ENCODE measurements at regions not wholly inside any gene's neighbourhood (a gene's known extent, or its start where the extent isn't known, plus 50 kb on each side); places are given as distances from the start of the nearest gene placed in this dataset.

DNA sequence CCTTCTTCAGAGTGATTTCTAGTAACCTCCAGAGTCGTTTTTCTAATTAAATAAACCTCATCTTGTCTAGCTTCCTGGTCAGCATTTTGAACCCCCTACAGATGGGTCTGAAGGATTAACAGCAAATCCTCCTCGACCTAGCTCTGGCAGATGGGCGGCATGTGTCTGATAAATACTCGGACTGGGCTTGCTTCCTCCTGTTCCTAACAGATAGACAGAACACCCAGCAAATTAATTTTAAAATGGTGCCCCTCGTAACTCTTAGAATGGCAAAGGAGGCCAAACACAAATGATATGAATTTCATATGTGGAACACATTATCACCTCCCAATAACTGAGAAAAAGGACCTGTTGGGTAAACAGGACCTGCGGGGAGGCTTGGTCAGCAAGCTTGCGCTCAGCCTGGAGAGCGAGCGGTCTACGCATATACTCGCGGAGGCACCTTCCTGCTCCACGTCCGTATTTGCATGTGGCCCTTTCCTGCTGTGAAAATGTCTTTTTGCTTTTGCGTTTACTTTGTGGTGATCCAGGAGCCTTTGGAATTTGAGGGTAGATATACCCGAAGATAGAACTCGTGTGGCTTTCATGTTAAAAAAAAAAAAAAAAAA lies 79.6 kb downstream of the OTX2 start:
- no peaks in the 10 kb centered on the region for H3K36me3 ChIP-seq (ENCODE audit: control insufficient read depth in 2 of 2, extremely low read depth in 1 of 2, insufficient read depth in 1 of 2, low read length in 1 of 2)
- H3K4me1 ChIP-seq (ENCODE audit: control insufficient read depth in 1 of 2, extremely low read depth in 1 of 2, insufficient read depth in 2 of 2, low read length in 2 of 2), result no peaks in the 10 kb centered on the region
- Mint-ChIP-seq H3K36me3 (no peaks in the 10 kb centered on the region), H3K9me3 (no peaks in the 10 kb centered on the region), H3K27ac (no peak overlapping the region), H3K27me3 (peaks cover 33 to 38% of the 10 kb centered on the region in 2 donors), H3K4me3 (no peak overlapping the region), H3K4me1 (no peaks in the 10 kb centered on the region)
- no peaks in the 10 kb centered on the region for H3K9me3 ChIP-seq
- no peak overlapping the region for H3K4me3 ChIP-seq (ENCODE audit: control insufficient read depth in 1 of 2, extremely low read depth in 1 of 2, low read length in 1 of 2)
- CTCF ChIA-PET, result no interaction called here
- 13% methylated on average over 6 of the region's 17 CpGs for WGBS (ENCODE audit: insufficient coverage)
- no peak overlapping the region for H3K27ac ChIP-seq (ENCODE audit: low read length)
- H3K27me3 ChIP-seq (replicated peaks in 1 of 2; ENCODE audit: control insufficient read depth in 2 of 2, extremely low read depth in 1 of 2, insufficient read depth in 2 of 2, low read length in 1 of 2), result peaks cover 4 to 22% of the 10 kb centered on the region in 2 experiments
- POLR2A ChIA-PET, result interaction anchor here in 1 of 2 donors (0.5 kb wide), 1 partner anchor 153 kb away, joined by 9 read pairs; no protein-coding TSS in a partner anchor
- DNase-seq, result no peak
- ATAC-seq (replicated peaks in 1 of 4), result no peak

DNA sequence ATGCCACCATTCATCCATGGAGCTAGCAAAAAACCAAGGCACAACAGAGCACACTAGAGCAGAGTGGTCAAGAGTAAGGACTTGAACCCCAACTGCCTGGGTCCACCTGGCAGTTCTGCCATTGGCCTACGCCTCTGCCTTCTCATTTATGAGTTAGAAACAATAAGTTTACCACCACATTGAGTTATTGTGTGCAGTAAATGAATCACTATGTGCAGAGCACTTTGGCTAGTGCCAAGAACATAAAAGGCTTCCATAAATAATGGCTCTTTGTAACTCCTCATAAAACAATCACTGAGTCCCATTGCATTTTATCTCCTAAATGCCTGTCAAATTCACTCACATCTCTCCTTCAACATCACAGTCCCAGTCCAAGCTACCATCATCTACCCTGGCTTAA lies 86.3 kb downstream of the OTX2 start:
- no peak for ATAC-seq (replicated peaks in 1 of 4)
- no peaks in the 10 kb centered on the region for H3K9me3 Mint-ChIP-seq

DNA sequence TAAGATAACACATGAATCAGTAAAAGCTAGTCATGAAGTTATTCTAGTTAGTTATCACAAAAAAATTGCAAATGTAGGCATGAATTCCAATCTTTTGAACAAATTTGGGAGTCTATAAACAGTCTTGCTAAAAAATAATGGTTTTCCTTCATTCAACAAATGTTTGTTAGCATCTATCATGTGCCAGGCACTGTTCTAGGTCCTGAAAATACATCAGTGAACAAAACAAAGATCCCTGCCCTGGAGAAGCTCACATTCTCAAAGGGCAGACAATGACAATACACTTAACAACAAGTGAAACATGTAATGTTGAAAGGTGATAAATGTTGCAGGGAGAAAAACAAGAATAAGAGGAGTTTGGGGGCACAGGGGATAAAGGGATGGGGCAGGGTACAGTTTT lies 86.9 kb downstream of the OTX2 start:
- Histone ChIP-seq H3K27ac (ENCODE audit: low read length) (no peak overlapping the region), H3K36me3 (ENCODE audit: control insufficient read depth in 2 of 2, extremely low read depth in 1 of 2, insufficient read depth in 1 of 2, low read length in 1 of 2) (no peaks in the 10 kb centered on the region), H3K9me3 (no peaks in the 10 kb centered on the region), H3K4me1 (ENCODE audit: control insufficient read depth in 1 of 2, extremely low read depth in 1 of 2, insufficient read depth in 2 of 2, low read length in 2 of 2) (no peaks in the 10 kb centered on the region), H3K27me3 (replicated peaks in 1 of 2; ENCODE audit: control insufficient read depth in 2 of 2, extremely low read depth in 1 of 2, insufficient read depth in 2 of 2, low read length in 1 of 2) (peaks cover 2 to 9% of the 10 kb centered on the region in 2 experiments), H3K4me3 (ENCODE audit: control insufficient read depth in 1 of 2, extremely low read depth in 1 of 2, low read length in 1 of 2) (no peak overlapping the region)
- CTCF ChIA-PET, result no interaction called here
- no peak overlapping the region for H3K27ac Mint-ChIP-seq
- H3K4me3 Mint-ChIP-seq, result no peak overlapping the region
- ATAC-seq (replicated peaks in 1 of 4) (no peak), DNase-seq (no peak)
- H3K36me3 Mint-ChIP-seq, result no peaks in the 10 kb centered on the region
- H3K27me3 Mint-ChIP-seq, result peaks cover 7 to 25% of the 10 kb centered on the region in 2 donors
- H3K4me1 Mint-ChIP-seq, result no peaks in the 10 kb centered on the region
- POLR2A ChIA-PET, result no interaction called here
- no peaks in the 10 kb centered on the region for H3K9me3 Mint-ChIP-seq

More for the DNA sequence above, 86.3 kb downstream of the OTX2 start:
- H3K4me3 ChIP-seq (ENCODE audit: control insufficient read depth in 1 of 2, extremely low read depth in 1 of 2, low read length in 1 of 2), result no peak overlapping the region
- H3K4me1 Mint-ChIP-seq, result no peaks in the 10 kb centered on the region
- peaks cover 2 to 9% of the 10 kb centered on the region in 2 experiments for H3K27me3 ChIP-seq (replicated peaks in 1 of 2; ENCODE audit: control insufficient read depth in 2 of 2, extremely low read depth in 1 of 2, insufficient read depth in 2 of 2, low read length in 1 of 2)
- H3K27ac ChIP-seq (ENCODE audit: low read length), result no peak overlapping the region
- H3K4me3 Mint-ChIP-seq, result no peak overlapping the region
- CTCF ChIA-PET, result no interaction called here
- no peaks in the 10 kb centered on the region for H3K36me3 ChIP-seq (ENCODE audit: control insufficient read depth in 2 of 2, extremely low read depth in 1 of 2, insufficient read depth in 1 of 2, low read length in 1 of 2)
- H3K27ac Mint-ChIP-seq, result no peak overlapping the region
- POLR2A ChIA-PET, result no interaction called here
- no peaks in the 10 kb centered on the region for H3K9me3 ChIP-seq
- WGBS (ENCODE audit: insufficient coverage), result no CpG with 5 or more reads among the region's 1 CpG
- H3K36me3 Mint-ChIP-seq, result no peaks in the 10 kb centered on the region
- no peak for DNase-seq
- H3K4me1 ChIP-seq (ENCODE audit: control insufficient read depth in 1 of 2, extremely low read depth in 1 of 2, insufficient read depth in 2 of 2, low read length in 2 of 2), result no peaks in the 10 kb centered on the region
- peaks cover 7 to 26% of the 10 kb centered on the region in 2 donors for H3K27me3 Mint-ChIP-seq

DNA sequence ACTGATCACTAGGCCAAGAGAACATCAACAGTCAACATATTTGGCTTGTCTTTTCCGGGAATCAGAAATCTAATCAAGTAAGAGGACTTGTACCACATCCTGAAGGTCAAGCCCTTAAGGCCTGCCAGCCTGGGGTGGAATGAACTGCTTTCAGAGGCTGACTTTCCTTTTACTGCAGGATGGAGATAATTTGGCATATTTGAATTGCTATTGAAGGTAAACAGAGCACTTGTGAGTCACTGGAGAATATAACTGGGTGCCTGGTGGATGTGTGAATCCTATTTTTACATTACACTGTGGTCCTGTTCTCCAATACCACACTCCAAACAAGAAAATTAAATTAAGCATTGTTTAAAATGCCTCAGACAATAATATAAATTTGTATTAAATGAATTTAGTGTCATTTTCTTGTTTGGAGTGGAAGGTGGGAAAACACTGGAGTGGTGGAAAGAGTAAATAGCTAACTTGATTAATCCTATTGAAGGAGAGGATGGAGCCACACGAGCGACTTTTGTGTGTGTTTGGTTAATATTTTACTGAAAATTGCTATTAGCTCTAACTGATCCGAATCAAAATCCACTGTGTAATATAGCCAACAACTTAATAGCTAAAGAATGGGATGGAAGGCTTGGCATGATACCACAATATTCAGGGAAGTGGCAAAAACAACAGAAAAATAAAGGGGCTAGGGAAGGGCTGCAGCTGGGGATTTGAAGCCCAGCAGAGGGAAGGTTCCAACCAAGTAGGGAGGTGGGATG lies 89.4 kb downstream of the OTX2 start:
- Mint-ChIP-seq H3K27ac (no peak overlapping the region), H3K9me3 (no peaks in the 10 kb centered on the region), H3K36me3 (no peaks in the 10 kb centered on the region), H3K4me3 (no peak overlapping the region), H3K4me1 (no peaks in the 10 kb centered on the region), H3K27me3 (peaks cover 11 to 25% of the 10 kb centered on the region in 2 donors)
- Histone ChIP-seq H3K27me3 (replicated peaks in 1 of 2; ENCODE audit: control insufficient read depth in 2 of 2, extremely low read depth in 1 of 2, insufficient read depth in 2 of 2, low read length in 1 of 2) (peaks cover 2 to 3% of the 10 kb centered on the region in 2 experiments), H3K36me3 (ENCODE audit: control insufficient read depth in 2 of 2, extremely low read depth in 1 of 2, insufficient read depth in 1 of 2, low read length in 1 of 2) (no peaks in the 10 kb centered on the region), H3K27ac (ENCODE audit: low read length) (no peak overlapping the region), H3K4me1 (ENCODE audit: control insufficient read depth in 1 of 2, extremely low read depth in 1 of 2, insufficient read depth in 2 of 2, low read length in 2 of 2) (no peaks in the 10 kb centered on the region), H3K9me3 (no peaks in the 10 kb centered on the region), H3K4me3 (ENCODE audit: control insufficient read depth in 1 of 2, extremely low read depth in 1 of 2, low read length in 1 of 2) (no peak overlapping the region)
- CTCF ChIA-PET, result interaction anchor here in 1 of 2 donors (0.7 kb wide), 1 partner anchor 29 kb away, joined by 3 read pairs; no protein-coding TSS in a partner anchor
- POLR2A ChIA-PET, result no interaction called here
- DNase-seq (no peak), ATAC-seq (replicated peaks in 1 of 4) (no peak)
- no CpG with 5 or more reads among the region's 4 CpGs for WGBS (ENCODE audit: insufficient coverage)

DNA sequence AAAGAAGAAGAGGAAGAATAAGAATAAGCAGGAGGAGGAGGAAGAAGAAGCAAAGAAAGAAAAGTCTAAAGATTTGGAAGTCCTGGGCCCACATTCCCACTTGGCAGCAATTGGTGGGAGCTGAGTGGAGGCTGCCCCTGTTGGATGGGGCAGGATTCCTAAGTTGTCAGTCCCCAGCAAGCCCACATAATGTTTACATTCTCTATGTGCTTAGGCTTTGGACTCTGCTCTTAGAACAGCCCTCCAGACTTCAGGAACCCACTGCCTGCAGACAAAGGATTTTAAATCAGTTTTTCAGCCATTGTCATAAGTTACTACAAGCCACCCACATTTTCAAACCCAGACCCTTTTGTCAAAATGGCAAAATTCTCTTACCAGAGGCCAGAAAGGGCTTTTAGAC lies 92.0 kb downstream of the OTX2 start:
- Mint-ChIP-seq H3K36me3 (no peaks in the 10 kb centered on the region), H3K4me1 (no peaks in the 10 kb centered on the region), H3K9me3 (no peaks in the 10 kb centered on the region), H3K27me3 (peaks cover 6 to 17% of the 10 kb centered on the region in 2 donors), H3K4me3 (no peak overlapping the region), H3K27ac (no peak overlapping the region)
- no peaks in the 10 kb centered on the region for H3K4me1 ChIP-seq (ENCODE audit: control insufficient read depth in 1 of 2, extremely low read depth in 1 of 2, insufficient read depth in 2 of 2, low read length in 2 of 2)
- ChIA-PET POLR2A (no interaction called here), CTCF (no interaction called here)
- peaks cover 0 to 6% of the 10 kb centered on the region in 2 experiments for H3K27me3 ChIP-seq (replicated peaks in 1 of 2; ENCODE audit: control insufficient read depth in 2 of 2, extremely low read depth in 1 of 2, insufficient read depth in 2 of 2, low read length in 1 of 2)
- H3K4me3 ChIP-seq (ENCODE audit: control insufficient read depth in 1 of 2, extremely low read depth in 1 of 2, low read length in 1 of 2), result no peak overlapping the region
- ATAC-seq (replicated peaks in 1 of 4), result no peak
- no peaks in the 10 kb centered on the region for H3K9me3 ChIP-seq
- H3K36me3 ChIP-seq (ENCODE audit: control insufficient read depth in 2 of 2, extremely low read depth in 1 of 2, insufficient read depth in 1 of 2, low read length in 1 of 2), result no peaks in the 10 kb centered on the region
- DNase-seq, result no peak
- H3K27ac ChIP-seq (ENCODE audit: low read length), result no peak overlapping the region

DNA sequence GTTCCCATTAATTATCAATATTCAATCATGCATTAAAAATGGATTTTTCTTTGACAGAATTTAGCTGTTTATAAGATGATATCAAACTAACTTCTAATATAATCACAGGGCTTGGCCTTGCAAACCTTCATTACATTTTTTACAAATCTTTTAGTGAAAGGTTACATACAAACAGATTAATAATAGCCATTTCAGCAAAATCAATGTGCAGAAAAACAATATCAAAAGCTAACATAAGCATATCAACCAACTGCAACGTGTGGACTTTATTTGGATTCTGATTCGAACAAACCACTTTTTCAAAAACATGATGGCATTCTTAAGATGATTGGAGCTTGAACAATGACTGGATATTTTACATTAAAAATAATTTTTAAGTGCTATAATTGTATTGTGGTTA lies 93.6 kb downstream of the OTX2 start:
- no peak overlapping the region for H3K27ac Mint-ChIP-seq
- ChIA-PET CTCF (no interaction called here), POLR2A (no interaction called here)
- no peaks in the 10 kb centered on the region for H3K4me1 Mint-ChIP-seq
- no peaks in the 10 kb centered on the region for H3K9me3 Mint-ChIP-seq
- Histone ChIP-seq H3K36me3 (ENCODE audit: control insufficient read depth in 2 of 2, extremely low read depth in 1 of 2, insufficient read depth in 1 of 2, low read length in 1 of 2) (no peaks in the 10 kb centered on the region), H3K4me1 (ENCODE audit: control insufficient read depth in 1 of 2, extremely low read depth in 1 of 2, insufficient read depth in 2 of 2, low read length in 2 of 2) (no peaks in the 10 kb centered on the region), H3K27ac (ENCODE audit: low read length) (no peak overlapping the region), H3K4me3 (ENCODE audit: control insufficient read depth in 1 of 2, extremely low read depth in 1 of 2, low read length in 1 of 2) (no peak overlapping the region), H3K27me3 (replicated peaks in 1 of 2; ENCODE audit: control insufficient read depth in 2 of 2, extremely low read depth in 1 of 2, insufficient read depth in 2 of 2, low read length in 1 of 2) (peaks cover 0 to 7% of the 10 kb centered on the region in 2 experiments), H3K9me3 (no peaks in the 10 kb centered on the region)
- ATAC-seq (replicated peaks in 1 of 4) (no peak), DNase-seq (no peak)
- H3K4me3 Mint-ChIP-seq, result no peak overlapping the region
- WGBS (ENCODE audit: insufficient coverage), result no CpG with 5 or more reads among the region's 2 CpGs
- H3K27me3 Mint-ChIP-seq, result peaks cover 6 to 8% of the 10 kb centered on the region in 2 donors
- H3K36me3 Mint-ChIP-seq, result no peaks in the 10 kb centered on the region

Measured in T-cell (primary cell).